HG02571 (cell line): ENCODE measurements at regions not wholly inside any gene's neighbourhood (a gene's known extent, or its start where the extent isn't known, plus 50 kb on each side); places are given as distances from the start of the nearest gene placed in this dataset.

Experiments used
- ATAC-seq: cut with Tn5 transposase; IDR thresholded peaks from one replicate; pipeline ENCODE4 v1.9.1; 2021; ENCODE audit warnings: mild to moderate bottlenecking, moderate library complexity; ENCODE audit not compliant: unreplicated experiment

DNA sequence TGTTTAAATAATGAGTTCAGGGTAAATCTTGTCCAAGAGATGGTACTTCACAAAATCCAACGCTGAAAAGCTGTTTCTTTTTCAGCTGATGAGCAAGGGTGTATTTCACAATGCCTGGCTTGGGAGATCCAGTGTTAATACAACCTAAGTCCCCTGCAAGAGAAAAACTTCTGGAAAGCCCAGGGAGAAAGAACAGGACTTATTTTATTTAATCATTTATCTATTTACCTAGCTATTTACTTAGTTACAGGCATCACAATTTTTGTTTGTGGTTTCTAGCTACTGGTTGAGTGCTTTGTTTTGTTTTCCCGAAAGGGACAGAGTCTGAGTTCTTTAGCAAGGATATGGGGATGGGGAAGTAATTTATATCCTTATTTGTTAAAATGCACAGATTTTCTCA, 598.2 kb upstream of the SYT4 start:
- ATAC-seq: no peak

DNA sequence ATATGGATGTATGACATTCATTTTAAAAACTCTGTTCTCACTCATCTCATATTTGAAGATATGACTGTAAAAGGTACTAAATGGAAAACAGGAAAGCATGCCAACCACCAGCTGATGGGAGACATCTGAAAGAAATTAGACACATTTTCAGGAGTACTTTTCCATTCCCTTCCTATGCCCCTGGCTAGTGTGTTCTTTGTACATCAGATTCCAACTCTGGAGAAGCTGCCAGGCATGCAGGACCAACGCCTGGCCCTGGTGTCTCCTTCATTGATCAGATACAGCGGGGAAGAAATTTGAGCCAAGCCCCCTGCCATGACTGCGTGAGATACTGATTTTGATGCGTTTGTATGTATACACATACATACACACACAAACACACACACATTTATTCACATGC, 599.0 kb upstream of the SYT4 start:
- no peak for ATAC-seq

- ATAC-seq: no peak
Observed at GRCh38 chr18:43876748-43877147, 599.5 kb upstream of the SYT4 start.

- ATAC-seq: no peak
Observed at GRCh38 chr18:43877616-43878321, 600.5 kb upstream of the SYT4 start.

DNA sequence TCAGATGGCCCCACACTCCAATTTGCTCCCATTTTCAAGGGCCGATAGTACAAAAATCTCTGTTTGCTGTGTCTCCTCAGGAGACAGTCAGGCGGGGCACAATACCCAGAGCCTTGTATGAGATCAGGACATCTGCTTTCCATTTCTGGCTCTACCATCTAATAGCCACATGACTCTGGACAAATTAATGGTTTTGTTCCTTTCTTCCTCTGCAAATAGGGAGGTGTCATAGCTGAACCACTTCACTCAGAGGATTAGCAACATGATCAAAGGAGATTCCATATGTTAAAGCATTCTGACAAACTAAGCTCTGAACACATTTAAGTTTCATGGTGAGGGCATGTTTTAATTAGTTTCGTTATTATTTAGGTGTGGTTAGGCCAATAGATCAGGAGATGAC, 602.1 kb upstream of the SYT4 start:
- no peak for ATAC-seq

DNA sequence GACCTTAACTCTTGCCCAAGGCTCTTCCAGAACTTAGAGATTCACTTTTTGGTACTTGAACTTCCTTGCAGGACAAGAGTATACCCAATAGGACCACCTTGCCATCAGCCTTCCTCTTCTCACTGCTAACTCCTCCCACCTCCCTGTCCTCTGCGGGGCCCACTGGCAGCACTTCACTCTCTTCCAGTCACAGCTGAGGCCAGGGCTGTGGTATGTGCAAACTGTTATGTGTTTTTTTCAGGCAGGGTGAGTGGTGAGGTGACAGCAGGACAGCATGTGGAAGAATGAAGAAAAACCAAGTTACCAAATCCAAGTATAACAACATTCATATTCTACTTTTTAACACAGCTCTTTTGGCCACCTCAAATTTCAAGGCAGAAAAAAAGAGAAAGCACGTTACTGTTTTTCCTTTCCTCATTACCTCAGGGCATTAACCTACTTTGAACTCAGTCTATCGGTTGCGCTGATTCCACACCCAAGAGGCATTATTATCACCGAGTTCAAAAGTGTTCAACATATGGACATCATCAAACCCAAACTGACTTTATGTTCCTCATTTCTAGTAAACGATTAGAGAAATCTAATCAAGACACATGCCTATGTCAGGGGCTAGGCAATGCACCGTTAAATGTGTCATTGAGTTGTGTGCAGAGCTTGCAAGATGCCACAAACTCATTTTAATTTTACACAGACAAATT, 605.2 kb upstream of the SYT4 start:
- ATAC-seq: no peak

GRCh38 chr18:43883886-43884285, 606.6 kb upstream of the SYT4 start:
- no peak for ATAC-seq

DNA sequence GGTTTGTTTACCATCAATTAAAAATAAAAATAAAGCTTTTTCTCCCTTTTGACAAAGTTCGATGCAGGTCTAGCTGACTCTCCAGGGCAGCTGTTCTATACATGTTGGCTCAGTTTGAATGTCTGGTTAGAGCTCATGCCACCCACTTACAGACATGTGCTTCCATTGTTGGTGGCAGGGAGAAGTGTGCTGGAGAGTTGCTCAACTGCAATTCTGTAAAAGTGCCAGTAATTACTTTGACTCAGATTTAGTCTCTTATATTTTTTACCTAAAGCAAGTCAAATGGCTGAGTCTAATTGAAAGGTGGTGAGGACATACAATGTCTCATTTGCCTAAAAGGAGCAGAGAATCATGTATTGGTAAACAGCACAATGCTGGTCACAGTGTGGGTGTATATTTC, 609.1 kb upstream of the SYT4 start:
- ATAC-seq: no peak

DNA sequence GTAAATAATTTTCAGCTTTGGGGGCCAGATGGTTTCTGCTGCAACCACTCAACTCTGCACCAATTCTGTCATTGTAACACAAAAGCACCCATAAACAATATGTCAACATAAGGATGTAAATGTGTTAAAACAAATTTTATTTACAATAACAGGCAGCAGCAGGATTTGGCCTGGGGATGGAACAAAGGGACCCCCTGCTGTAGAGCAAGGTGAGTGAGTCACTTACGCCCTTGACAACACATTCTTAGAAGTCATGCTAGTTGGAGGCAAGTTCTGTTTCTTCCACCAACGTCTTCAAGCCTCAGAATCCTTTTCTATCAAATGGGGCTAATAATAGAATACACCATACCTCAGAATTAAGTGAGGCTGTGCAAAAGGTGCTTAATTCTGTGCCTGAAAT, 610.2 kb upstream of the SYT4 start:
- ATAC-seq: no peak

GRCh38 chr18:43888598-43888997, 611.3 kb upstream of the SYT4 start:
- ATAC-seq: no peak

DNA sequence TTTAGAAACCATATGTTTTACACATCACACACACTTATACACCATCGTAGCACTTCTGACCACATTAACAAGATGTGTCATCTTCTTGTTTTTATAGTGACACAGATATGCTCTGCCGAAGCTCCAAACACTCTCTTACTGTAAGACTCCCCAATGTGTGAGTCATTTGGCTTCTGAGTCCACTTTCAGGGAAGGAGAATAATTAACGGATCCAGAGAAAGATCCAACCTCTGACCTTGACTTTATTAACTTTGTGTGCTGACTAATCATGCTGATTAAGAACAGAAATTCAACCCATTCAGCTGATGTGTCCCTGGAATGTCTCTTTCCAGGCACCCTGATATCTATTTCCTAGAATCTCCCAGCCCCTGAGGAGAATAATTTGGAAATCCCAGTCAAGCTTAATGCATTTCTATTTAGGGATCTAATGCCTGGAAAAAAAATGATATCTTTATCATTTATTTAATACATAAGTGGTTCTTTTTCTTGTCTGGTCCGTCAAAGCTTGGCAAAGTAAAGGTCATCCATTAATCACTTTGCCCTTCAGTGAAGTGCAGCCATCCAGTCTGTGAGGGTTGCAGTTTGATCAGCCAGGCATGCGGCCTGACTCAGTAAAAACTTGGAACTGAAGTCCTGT, 615.8 kb upstream of the SYT4 start:
- no peak for ATAC-seq

DNA sequence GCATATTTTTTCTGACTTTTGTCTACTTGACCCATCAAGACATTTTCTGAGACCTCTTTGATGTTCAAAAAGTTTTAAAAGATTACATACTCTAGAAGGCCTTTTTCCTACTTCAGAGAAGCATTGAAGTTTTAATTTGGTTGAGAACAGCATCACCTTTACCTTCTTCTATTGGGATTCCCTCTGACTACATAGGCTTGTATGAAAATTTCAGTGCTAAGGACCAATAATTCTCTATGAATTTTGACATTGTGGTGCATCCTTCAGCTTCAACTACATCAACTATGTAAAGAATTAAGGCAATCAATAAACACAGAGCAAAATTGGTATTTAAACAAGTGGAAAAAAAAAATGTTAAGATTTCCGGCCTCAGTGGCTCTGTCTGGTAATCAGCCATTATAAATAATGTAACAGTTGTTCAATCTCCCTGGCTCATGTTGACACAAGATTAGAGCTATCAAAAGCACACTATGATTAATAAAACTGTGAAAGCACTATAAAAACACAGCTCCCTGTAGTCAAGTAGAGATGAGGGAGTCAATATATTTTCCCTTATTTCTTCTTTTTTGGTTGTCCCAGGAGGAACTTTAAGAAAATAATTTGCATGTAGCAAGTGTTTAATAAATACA, 627.0 kb upstream of the SYT4 start:
- ATAC-seq: no peak

DNA sequence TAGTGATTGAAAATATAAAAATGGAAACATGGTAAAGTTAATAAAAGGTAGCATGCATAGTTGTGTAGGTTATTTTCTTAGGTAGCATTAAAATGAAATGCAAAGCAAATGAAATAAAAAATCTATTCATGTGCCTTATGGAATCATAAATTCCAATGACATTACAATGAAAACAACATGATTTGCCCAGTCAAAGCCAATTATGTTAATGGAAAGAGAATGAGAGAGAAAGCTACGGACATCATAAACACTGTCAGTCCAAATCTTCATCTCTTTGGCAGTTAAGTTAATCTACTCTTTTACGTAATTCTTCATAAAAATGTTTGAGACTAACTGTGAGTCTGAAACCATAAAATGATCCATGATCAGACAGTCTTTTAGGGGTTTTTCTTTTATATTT, 636.7 kb upstream of the SYT4 start:
- no peak for ATAC-seq

DNA sequence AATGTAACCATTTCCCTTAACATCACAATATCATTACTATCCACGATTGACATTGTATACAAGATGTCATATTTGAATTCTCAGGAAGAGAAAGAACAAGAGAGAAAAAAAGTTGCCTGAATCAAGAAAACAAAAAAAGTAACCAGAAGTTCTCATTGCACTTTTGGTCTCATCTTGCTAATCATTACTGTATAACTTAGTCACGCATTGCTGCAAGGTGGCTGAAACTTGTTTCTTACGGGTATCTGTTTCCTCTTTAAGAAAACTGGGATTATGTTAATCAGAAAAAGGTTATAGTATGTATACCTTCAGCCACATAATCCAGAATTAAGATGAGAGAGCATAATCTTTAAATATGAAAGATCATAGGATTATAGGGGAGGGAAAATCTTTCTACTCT, 639.7 kb upstream of the SYT4 start:
- ATAC-seq: peak; percentile 38

DNA sequence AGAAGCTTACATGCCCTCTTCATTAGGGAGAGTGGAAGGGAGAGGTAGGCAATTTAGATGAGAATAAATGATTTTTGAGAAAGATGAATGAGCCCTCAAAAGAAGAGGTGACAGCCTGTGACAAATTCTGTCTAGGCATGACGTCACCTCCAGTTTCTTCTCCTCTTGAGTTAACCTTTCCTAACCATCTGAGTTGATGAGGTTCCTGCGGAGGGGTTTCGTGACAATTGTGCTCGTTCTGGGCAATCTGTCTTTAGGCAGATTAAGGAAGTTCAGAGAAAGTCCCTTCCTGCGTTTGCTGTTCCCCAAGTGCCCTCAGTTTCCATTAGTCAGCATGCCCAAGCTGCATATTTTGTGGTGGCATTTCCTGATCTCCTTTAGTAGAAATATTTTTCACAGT, 640.2 kb upstream of the SYT4 start:
- ATAC-seq: peak; percentile 55

GRCh38 chr18:43919551-43919950, 642.3 kb upstream of the SYT4 start:
- ATAC-seq: no peak

- ATAC-seq: no peak
Observed at GRCh38 chr18:43931439-43931838, 654.1 kb upstream of the SYT4 start.

DNA sequence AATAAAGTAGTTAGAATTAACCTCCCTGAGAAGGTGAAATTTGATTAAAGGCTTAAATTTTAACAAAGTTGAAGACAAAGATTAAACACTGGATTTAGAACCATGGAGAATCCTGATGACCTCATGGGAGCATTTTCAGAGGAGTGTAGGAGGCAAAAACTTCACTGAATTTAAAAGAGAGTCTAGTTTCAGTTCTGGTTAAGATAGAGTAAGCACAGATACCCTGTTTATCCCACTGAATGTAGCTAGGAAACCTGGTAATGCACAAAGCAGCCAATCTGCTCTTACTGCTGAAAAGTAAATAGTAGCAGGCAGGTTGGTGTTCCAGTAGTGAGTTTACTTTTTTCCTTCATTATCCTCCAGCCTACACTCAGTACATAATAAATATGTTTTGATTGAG, 654.9 kb upstream of the SYT4 start:
- no peak for ATAC-seq

DNA sequence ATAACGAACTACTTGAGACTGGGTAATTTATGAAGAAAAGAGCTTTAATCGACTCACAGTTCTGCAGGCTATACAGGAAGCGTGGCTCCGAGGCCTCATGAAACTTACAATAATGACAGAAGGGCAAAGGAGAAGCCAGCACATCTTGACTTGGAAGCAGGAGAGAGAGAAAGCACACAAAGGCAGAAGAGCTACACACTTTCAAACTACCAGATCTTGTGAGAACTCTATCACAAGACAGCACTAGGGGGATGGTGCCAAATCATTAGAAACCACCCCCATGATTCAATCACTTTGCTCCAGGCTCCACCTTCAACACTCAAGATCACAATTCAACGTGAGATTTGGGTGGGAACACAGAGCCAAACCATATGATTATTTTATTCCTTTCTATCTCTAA, 655.9 kb upstream of the SYT4 start:
- no peak for ATAC-seq

GRCh38 chr18:43934322-43934721, 657.0 kb upstream of the SYT4 start:
- no peak for ATAC-seq

DNA sequence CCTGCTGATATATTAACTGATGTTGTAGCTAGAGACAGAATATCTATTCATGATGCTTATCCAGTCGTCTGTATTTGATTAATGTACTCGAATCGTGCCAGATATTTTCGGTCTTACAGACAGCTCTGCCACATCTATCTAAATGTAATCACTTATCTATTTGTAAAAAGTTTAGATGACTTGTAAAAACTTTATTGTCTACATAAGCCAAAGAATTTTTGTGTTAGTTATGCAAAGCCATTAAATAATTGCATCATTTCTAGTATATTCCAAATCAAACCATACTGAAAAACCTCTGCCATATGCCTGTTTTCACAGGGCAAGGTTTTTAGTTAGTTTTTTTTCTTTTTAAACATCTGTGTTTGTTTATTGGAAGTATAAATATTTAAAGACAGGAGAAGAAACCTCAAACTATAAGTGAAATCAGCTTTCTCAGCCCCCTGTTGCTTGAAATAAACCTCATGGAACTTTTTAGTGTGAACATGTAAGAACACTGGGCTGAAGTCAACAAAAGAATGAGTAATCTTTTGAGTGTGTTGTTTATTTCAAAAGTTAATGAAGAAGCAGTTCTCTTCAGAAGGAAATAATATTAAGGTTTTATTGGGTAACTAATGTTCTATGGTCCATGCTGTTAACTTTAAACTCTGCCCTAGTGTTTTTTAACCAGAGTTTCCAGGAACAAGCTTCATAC, 657.6 kb upstream of the SYT4 start:
- no peak for ATAC-seq
